ENCODE measurements at regions not wholly inside any gene's neighbourhood (a gene's known extent, or its start where the extent isn't known, plus 50 kb on each side); places are given as distances from the start of the nearest gene placed in this dataset.

GRCh38 chr6:49003348-49003747, 459.7 kb downstream of the MMUT start:
- TF ChIP-seq CTCF (conservative IDR thresholded peaks at IDR 0.05; ENCODE audit: low read depth, low read length), result no peak
- TF ChIP-seq EZH2 (IDR thresholded peaks at IDR 0.05; ENCODE audit: low read length, unreplicated experiment), result no peak

Measured in PC-3 (cell line).